T-helper 1 cell treated with Interleukin-12 subunit alpha and Interleukin-12 subunit beta and Interleukin-4 antibody, amounts not matched to agents 30 ng/mL and 1 ng/mL, for 36 hours (primary cell): ENCODE measurements at regions not wholly inside any gene's neighbourhood (a gene's known extent, or its start where the extent isn't known, plus 50 kb on each side); places are given as distances from the start of the nearest gene placed in this dataset.

ENCODE experiments used
- intact Hi-C: fragments of 100-400 bp; cut with micrococcal nuclease; formaldehyde crosslinking; loops from one replicate; pipeline ENCODE4 v1.15.1; 2024

DNA sequence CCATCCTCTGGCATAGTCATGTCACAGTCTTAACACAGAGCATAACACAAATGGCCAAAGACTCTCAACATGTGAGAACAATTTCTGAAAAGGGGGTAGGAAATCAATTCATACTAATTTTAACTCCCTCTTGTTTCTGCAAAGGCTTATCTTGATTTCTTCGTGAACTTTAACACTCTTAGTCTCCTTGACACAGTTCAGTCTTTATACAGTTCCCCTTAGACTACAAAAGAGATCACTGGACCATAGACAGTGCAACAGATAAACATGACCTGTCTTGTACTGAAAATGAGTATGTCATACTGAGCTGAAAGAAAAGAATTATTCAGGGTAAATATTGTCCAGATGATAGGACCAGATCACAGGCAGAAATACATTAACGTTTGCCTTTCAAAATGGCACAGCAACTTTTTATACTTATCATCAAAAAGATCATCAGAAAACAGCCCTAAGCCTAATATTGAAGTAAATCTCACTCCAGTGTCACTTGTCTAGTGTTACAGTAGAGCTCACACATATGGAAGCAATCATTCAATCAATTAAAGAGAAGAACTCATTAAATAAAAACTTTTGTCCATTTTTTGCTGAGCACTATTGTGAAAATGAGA is 56.4 kb upstream of the VRK2 start:
- intact Hi-C loops, result no loop called here
